PFSK-1 (cell line): ENCODE measurements at regions not wholly inside any gene's neighbourhood (a gene's known extent, or its start where the extent isn't known, plus 50 kb on each side); places are given as distances from the start of the nearest gene placed in this dataset.

Experiments used
- POLR2AphosphoS5 ChIP-seq: IDR thresholded peaks from 2 replicates; pipeline ENCODE4 v1.6.1; 2012; ENCODE audit warnings: low read depth, mild to moderate bottlenecking, control low read depth, low read length, moderate library complexity
- SIN3A ChIP-seq: IDR thresholded peaks from 2 replicates; pipeline ENCODE4 v1.6.1; 2012; ENCODE audit warnings: mild to moderate bottlenecking, low read length, moderate library complexity, borderline replicate concordance; ENCODE audit not compliant: insufficient read depth
- TF ChIP-seq, protein P1 (sequence below), 2 experiments: IDR thresholded peaks; 2 replicates each; pipeline versions ENCODE4 v1.6.1 to v1.8.0; 2011 to 2012; ENCODE audit warnings: low read depth in 2 of 2, low read length in 2 of 2, control low read depth in 1 of 2, inconsistent platforms in 1 of 2, mild to moderate bottlenecking in 1 of 2, moderate library complexity in 1 of 2; ENCODE audit not compliant: insufficient read depth in 1 of 2

DNA sequence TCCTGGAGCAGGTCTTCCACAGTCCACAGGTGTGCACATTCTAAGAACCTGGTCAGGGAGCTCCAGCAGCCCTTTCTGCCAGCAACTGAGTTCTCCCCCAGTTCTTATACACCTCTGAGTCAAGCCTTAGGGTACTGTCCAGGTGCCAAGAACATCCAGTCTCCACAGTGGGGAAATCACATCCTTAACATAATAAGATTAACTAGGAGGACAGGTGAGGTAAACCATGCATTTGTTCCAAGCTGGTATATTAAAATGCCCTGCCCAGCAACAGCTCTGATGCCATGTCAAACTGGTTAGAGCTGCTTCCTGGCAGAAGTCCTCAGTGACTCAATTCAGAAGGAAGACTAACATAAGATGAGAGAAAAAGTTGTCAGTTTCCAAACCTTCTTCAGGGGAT, 303.9 kb upstream of the SGK1 start:
- no peak for TF ChIP-seq SIN3A
- no peak for TF ChIP-seq POLR2AphosphoS5
- TF ChIP-seq, protein P1, sequence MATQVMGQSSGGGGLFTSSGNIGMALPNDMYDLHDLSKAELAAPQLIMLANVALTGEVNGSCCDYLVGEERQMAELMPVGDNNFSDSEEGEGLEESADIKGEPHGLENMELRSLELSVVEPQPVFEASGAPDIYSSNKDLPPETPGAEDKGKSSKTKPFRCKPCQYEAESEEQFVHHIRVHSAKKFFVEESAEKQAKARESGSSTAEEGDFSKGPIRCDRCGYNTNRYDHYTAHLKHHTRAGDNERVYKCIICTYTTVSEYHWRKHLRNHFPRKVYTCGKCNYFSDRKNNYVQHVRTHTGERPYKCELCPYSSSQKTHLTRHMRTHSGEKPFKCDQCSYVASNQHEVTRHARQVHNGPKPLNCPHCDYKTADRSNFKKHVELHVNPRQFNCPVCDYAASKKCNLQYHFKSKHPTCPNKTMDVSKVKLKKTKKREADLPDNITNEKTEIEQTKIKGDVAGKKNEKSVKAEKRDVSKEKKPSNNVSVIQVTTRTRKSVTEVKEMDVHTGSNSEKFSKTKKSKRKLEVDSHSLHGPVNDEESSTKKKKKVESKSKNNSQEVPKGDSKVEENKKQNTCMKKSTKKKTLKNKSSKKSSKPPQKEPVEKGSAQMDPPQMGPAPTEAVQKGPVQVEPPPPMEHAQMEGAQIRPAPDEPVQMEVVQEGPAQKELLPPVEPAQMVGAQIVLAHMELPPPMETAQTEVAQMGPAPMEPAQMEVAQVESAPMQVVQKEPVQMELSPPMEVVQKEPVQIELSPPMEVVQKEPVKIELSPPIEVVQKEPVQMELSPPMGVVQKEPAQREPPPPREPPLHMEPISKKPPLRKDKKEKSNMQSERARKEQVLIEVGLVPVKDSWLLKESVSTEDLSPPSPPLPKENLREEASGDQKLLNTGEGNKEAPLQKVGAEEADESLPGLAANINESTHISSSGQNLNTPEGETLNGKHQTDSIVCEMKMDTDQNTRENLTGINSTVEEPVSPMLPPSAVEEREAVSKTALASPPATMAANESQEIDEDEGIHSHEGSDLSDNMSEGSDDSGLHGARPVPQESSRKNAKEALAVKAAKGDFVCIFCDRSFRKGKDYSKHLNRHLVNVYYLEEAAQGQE (IDR thresholded peaks at IDR 0.05; ENCODE audit: insufficient read depth in 1 of 2, low read depth in 2 of 2, low read length in 2 of 2): no peak
